DND-41 (cell line): ENCODE measurements at regions not wholly inside any gene's neighbourhood (a gene's known extent, or its start where the extent isn't known, plus 50 kb on each side); places are given as distances from the start of the nearest gene placed in this dataset.

ENCODE experiments used
- EZH2 ChIP-seq: IDR thresholded peaks from 3 replicates; pipeline ENCODE4 v1.6.1; 2012; ENCODE audit warnings: borderline replicate concordance, low read depth, mild to moderate bottlenecking, moderate library complexity, low read length, inconsistent platforms; ENCODE audit not compliant: severe bottlenecking
- TF ChIP-seq, protein P1 (sequence below): IDR thresholded peaks from 2 replicates; pipeline ENCODE4 v1.5.1; 2012; ENCODE audit warnings: borderline replicate concordance, low read length, moderate library complexity, mild to moderate bottlenecking; ENCODE audit not compliant: poor library complexity, severe bottlenecking; ENCODE audit errors: extremely low read depth

GRCh38 chr4:3831529-3832150 is 65.5 kb downstream of the ADRA2C start:
- TF ChIP-seq, protein P1, sequence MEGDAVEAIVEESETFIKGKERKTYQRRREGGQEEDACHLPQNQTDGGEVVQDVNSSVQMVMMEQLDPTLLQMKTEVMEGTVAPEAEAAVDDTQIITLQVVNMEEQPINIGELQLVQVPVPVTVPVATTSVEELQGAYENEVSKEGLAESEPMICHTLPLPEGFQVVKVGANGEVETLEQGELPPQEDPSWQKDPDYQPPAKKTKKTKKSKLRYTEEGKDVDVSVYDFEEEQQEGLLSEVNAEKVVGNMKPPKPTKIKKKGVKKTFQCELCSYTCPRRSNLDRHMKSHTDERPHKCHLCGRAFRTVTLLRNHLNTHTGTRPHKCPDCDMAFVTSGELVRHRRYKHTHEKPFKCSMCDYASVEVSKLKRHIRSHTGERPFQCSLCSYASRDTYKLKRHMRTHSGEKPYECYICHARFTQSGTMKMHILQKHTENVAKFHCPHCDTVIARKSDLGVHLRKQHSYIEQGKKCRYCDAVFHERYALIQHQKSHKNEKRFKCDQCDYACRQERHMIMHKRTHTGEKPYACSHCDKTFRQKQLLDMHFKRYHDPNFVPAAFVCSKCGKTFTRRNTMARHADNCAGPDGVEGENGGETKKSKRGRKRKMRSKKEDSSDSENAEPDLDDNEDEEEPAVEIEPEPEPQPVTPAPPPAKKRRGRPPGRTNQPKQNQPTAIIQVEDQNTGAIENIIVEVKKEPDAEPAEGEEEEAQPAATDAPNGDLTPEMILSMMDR = no peak
- TF ChIP-seq EZH2 = no peak
